ENCODE measurements at regions not wholly inside any gene's neighbourhood (a gene's known extent, or its start where the extent isn't known, plus 50 kb on each side); places are given as distances from the start of the nearest gene placed in this dataset.
"Not testable (repeated sequence)": the region's sequence is repeated elsewhere in the genome, so short reads cannot be mapped to it uniquely, and the experiment has no call there.

DNA sequence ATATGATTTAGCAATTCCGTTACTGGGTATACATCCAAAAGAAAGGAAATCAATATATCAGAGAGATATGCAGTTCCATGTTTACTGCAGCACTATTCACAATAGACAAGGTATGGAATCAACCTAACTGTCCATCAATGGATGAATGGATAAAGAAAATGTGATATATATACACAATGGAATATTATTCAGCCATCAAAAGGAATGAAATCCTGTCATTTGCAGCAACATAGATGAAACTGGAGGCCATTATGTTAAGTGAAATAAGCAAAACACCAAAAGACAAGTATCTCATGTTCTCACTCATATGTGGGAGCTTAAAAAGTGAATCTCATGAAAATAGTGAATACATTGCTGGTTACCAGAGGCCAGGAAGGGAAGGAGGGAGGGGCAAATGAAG lies 390.8 kb downstream of the ZFHX3 start:
- no peak for DNase-seq

GRCh38 chr16:72654535-72654934 lies 393.4 kb downstream of the ZFHX3 start:
- no peak for DNase-seq

DNA sequence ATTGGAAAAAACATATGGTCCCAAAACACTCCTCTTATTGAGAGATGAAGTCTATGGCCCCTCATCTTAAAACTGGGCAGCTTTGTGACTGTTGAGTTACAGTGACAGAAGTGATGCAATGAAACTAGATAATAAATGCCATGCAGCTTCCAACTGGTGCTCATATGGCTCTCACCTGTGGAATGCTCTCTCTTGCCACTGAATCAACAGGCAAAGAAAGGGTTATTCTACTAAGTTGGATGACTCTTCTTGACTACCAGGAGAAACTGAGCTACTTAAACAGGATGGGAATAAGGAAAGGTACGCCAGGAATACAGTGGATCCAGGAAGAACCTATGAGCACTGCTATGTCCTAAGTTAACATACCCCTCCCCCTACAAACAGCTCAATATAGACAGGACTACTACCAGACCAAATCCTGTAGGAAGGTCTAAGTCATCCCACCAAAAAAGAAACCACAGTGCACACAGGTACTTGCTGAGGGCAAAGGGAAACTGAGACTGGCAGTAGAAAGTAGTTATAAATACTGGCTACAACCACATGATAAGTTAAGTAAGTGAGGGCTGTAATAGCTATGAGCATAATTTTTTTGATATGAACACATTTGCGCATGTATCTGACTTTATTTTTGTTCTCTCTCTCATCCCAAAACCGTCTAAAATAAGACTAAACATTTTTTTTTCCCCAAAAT lies 398.5 kb downstream of the ZFHX3 start:
- no peak for DNase-seq

GRCh38 chr16:72646615-72647014 lies 401.3 kb downstream of the ZFHX3 start:
- DNase-seq = no peak

GRCh38 chr16:72645538-72645937 lies 402.4 kb downstream of the ZFHX3 start:
- no peak for DNase-seq

DNA sequence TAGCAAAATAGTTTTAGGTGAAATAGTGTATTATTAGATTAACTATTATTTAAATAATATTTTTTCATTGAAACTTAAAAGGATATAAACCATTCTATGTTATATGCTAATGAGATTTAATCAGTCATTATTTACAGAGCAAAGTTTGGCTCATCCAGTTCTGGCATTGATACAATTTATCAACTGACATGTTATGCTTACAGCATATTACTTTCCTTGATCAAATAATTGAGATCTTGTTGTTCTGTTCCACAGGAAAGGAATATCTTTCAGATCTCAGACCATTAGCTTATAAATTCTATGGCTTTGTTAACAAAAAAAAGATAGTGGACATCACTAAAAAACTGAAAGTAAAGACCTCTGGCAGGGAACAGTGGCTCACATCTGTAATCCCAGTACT lies 403.0 kb downstream of the ZFHX3 start:
- DNase-seq = no peak

DNA sequence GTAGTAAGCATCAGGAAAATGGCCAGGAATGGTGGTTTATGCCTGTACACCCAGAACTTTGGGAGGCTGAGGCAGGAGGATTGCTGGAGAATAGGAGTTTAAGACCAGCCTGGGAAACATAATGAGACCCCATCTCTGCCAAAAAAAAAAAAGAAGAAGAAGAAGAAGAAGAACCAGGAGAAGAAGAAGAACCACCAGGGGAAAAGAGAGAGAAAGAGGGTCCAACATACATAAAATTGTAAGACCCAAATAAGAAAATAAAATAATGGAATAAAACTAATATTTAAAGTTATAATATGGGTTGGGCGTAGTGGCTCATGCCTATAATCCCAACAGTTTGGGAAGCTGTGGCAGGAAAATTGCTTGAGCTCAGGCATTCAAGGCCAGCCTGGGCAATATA lies 408.4 kb downstream of the ZFHX3 start:
- DNase-seq = no peak

DNA sequence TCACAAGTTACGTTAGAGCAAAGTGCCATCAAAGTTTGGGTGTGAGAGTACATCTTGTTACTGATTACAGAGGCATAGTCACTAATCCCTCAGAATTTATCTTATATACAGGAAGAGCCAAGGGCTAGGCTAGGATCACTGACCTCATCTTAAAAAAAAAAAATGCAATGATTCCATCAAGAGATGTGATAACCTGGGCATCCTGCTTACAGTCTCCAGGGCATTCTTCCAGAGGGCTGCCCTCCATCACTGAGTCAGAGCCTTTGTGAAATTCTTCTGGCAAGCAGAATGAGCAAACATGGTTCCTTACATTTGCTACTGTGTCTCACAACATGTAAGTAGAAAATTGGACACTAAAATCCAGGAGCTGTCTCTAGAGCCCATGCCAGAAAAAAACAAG lies 410.6 kb downstream of the ZFHX3 start:
- no peak for DNase-seq

DNA sequence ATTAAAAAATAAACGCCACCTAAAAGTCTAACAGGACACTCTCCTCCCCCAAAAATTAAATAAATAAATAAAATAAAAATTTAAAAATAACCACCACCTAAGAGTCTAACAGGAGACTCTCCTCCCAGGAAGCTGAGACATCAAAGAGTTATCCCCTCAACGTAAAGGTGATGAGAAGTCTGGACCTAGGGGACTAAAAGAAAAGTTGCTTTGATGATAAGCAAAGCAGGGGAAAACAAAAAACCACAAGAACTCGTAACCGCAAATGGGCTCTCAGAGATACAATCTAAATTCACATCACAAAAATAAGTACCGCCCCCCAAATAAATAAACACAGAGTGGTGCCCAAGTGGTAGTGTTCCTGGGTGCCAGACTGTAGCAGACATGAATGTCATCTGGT lies 412.2 kb downstream of the ZFHX3 start:
- DNase-seq = no peak

DNA sequence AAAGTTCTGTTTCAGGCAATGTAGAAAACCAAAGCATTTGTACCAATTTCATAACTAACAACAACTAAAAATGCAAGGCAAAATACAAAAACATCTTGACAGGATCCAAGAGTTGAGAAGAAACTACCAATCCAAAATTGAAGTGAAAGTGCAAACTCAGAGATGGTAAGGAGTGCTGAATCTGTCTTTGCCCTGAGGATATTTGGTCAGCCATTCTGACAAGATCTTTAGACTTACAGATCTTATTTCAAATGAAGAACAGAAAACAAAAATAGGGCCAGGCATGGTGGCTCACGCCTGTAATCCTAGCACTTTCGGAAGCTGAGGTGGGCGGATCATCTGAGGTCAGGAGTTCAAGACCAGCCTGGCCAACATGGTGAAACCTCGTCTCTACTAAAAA lies 412.8 kb downstream of the ZFHX3 start:
- no peak for DNase-seq

GRCh38 chr16:72627182-72627896 lies 420.6 kb downstream of the ZFHX3 start:
- not testable (repeated sequence) for DNase-seq

DNA sequence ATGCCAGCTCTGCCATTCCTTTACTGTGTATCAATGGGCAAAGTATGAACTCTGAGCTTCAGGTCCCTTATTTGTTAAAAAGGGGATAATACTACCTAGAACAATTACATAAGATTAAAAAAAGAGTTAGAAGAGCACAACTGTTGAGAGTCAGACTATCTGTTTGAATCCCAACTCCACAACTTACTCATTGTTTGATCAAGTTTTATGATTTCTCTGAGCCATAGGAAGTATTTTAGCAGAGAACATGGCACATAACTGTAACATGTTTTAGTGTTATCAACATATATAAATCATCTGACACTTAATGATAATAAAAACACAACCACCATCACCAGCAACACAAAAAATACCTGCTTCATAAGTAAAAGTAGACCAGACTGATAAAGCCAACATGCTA lies 421.3 kb downstream of the ZFHX3 start:
- DNase-seq = no peak

DNA sequence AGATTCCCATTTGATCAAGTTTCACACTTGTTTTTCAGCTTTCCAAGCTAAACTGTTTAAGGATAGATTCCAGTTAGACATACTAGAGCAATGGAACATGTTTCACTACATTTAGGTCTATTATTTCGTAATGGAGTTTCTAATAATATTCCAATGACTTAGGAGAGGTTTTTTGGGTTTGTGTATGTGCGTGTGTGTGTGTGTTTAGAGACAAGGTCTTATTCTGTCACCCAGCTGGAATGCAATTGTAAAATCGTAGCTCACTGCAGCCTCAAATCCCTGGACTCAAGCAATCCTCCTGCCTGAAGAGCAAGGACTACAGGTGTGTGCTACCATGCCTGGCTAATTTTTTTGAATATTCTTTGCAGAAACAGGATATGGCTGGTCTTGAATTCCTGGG lies 426.3 kb downstream of the ZFHX3 start:
- DNase-seq = no peak

- DNase-seq = no peak
These were observed 427.1 kb downstream of the ZFHX3 start for GRCh38 chr16:72620853-72621252.

- DNase-seq = no peak
These were observed 427.6 kb downstream of the ZFHX3 start for GRCh38 chr16:72620348-72620747.

DNA sequence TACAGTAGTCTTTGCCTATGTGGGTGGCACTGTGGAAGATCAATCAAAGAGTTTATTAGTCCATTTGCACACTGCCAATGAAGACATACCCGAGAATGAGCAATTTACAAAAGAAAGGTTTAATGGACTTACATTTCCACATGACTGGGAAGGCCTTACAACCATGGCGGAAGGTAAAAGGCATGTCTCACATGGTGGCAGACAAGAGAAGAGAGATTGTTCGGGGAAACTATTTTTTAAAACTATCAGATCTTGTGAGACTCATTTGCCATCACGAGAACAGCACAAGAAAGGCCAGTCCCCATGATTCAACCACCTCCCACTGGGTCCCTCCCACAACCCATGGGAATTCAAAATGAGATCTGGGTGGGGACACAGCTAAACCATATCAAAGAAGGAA lies 432.1 kb downstream of the ZFHX3 start:
- DNase-seq = no peak

DNA sequence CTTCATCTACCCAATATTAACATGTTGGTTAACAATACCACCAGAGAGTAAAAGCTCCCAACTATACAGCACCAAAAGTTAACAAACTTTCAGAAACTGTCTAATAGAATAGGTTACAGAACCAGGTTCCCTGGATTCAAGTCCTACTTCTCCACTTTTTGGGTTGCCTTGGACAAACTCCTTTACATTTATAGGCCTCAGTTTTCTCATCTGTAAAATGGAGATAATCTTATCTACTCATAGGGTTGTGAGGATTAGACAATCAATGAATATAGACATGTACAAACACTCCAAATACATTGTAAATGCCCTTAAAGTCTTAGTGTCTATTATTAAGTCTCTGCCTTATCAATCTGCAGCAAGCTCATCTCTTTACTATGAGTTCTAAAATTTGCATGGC lies 435.2 kb downstream of the ZFHX3 start:
- no peak for DNase-seq

DNA sequence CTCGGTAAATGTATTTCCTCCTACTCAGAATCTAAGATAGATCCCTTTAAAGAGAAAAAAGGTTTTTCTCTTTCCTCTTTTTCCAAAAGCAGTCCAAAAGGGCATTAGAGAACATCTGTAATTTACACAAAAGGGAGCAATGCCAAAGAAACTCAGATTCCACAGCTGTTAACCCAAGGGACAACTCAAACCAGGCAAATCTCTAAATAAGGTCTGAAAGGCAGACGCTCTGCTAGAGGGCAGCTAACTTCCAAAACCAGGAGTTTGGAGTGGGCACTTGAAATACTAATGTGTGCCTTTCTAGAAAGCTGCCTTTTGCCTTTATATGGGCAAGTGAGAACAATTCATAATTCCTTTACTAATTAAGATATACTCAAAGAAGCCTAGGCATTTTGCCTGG lies 435.7 kb downstream of the ZFHX3 start:
- no peak for DNase-seq

DNA sequence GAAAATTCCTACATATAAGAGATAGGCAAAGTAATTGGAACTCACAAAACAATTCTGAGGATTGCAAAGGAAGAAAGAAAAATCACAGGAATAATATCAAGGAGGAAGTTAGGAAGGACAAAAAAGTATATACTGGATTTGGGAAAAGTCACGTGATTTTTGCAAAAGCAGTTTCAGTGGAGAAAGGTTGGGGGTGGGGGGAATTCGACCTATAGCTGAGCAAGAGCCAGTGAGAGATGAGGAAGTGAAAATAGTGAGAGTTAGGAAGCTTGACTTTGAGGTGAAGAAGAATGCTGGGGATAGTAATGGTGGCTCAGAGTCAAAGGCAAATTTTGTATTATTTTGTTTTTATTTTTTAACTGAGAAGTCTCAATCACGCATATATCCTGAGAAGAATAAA lies 438.0 kb upstream of the PMFBP1 start:
- DNase-seq = no peak

GRCh38 chr16:72609066-72609465 lies 437.1 kb upstream of the PMFBP1 start:
- DNase-seq = no peak

- DNase-seq = no peak
These were observed 432.4 kb upstream of the PMFBP1 start for GRCh38 chr16:72604375-72604774.

DNA sequence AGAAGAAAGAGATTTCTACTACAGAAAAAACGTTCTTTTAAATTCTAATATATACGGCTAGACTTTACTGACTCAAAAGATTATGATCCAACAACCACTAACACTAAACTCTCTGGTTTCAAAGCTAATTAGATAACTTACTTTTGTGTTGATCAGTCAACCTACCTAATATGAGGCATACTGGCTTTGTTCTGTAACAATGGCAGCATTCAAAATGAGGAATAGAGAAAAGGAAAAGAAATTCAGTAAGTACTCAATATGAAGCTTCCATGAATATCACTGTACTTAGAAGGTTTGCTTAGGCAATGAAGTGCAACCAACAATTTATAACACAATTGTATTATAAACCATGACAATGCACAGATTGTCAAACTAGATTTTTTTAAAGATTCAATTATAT lies 430.5 kb upstream of the PMFBP1 start:
- DNase-seq = no peak

DNA sequence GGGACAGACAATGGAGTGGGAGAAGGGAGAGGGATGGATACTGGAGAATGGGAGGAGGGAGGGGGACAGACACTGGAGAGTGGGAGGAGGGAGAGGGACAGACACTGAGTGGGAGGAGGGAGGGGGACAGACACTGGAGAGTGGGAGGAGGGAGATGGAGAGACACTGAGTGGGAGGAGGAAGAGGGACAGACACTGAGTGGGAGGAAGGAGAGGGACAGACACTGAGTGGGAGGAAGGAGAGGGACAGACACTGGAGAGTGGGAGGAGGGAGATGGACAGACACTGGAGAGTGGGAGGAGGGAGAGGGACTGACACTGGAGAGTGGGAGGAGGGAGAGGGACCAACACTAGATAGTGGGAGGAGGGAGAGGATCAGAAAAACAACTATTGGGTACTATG lies 426.7 kb upstream of the PMFBP1 start:
- no peak for DNase-seq

DNA sequence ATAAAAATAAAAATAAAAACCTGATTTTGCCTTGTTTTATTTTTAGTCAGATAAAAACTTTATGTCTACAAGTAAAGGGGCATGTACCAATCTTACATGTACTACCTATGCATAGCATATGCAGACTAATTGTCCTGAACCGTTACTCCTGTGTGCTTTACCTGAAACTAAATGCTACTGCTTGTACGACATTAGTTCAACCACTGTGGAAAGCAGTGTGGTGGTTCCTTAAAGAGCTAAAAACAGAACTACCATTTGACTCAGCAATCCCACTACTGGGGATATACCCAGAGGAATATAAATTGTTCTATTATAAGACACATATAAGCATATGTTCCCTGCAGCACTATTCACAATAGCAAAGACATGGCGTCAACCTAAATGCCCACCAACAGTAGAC lies 426.0 kb upstream of the PMFBP1 start:
- DNase-seq = no peak

DNA sequence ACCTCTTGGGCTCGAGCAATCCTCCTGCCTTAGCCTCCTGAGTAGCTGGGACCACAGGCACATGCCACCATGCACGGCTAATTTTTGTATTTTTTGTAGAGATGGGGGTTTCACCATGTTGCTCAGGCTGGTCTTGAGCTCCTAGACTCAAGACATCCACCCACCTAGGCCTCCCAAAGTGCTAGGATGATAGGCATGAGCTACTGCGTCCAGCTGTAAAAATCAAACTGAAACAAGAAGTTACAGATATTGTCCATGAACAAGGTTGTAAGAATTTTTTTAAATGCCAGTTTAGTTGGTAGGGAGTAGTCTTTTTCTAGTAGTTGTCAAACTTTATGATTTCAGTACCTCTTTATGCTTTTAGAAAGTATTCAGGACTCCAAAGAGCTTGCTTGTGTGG lies 424.4 kb upstream of the PMFBP1 start:
- DNase-seq = no peak
